Nephron (organoid): ENCODE measurements at regions not wholly inside any gene's neighbourhood (a gene's known extent, or its start where the extent isn't known, plus 50 kb on each side); places are given as distances from the start of the nearest gene placed in this dataset.

Source experiments
- H3K27ac Mint-ChIP-seq, 3 experiments: 2 replicates each; pipeline ENCODE4 v1.8.0; 2020; ENCODE audit warnings: mixed read lengths in 3 of 3, mild to moderate bottlenecking in 2 of 3, moderate library complexity in 1 of 3
- H3K27me3 Mint-ChIP-seq: 2 replicates; pipeline ENCODE4 v1.8.0; 2021; ENCODE audit warnings: low read depth, mild to moderate bottlenecking, moderate library complexity, mixed read lengths
- H3K36me3 Mint-ChIP-seq: 2 replicates; pipeline ENCODE4 v1.8.0; 2020; ENCODE audit warnings: low read depth, mixed read lengths
- H3K4me1 Mint-ChIP-seq: 2 replicates; pipeline ENCODE4 v1.8.0; 2020; ENCODE audit warnings: mixed read lengths
- H3K4me3 Mint-ChIP-seq, 3 experiments: 2 replicates each; pipeline ENCODE4 v1.8.0; 2020; ENCODE audit warnings: mild to moderate bottlenecking in 3 of 3, mixed read lengths in 3 of 3, moderate library complexity in 2 of 3
- H3K9me3 Mint-ChIP-seq: 2 replicates; pipeline ENCODE4 v1.8.0; 2020; ENCODE audit warnings: mixed read lengths
- TF ChIP-seq, protein P1 (sequence below), 3 experiments: fragments of 200-600 bp; sonication (generic); IDR thresholded peaks; one replicate each; pipeline ENCODE4 v1.5.0; 2021; ENCODE audit warnings: antibody characterized with exemption in 3 of 3; ENCODE audit not compliant: unreplicated experiment in 3 of 3

GRCh38 chr1:22328331-22329147, 123.1 kb upstream of the ZBTB40 start:
- no peak overlapping the region for H3K4me3 Mint-ChIP-seq
- no peaks in the 10 kb centered on the region for H3K9me3 Mint-ChIP-seq
- H3K27ac Mint-ChIP-seq, result peak overlapping the region; percentile 82 to 92 (median 87)
- no peaks in the 10 kb centered on the region for H3K36me3 Mint-ChIP-seq
- TF ChIP-seq, protein P1, sequence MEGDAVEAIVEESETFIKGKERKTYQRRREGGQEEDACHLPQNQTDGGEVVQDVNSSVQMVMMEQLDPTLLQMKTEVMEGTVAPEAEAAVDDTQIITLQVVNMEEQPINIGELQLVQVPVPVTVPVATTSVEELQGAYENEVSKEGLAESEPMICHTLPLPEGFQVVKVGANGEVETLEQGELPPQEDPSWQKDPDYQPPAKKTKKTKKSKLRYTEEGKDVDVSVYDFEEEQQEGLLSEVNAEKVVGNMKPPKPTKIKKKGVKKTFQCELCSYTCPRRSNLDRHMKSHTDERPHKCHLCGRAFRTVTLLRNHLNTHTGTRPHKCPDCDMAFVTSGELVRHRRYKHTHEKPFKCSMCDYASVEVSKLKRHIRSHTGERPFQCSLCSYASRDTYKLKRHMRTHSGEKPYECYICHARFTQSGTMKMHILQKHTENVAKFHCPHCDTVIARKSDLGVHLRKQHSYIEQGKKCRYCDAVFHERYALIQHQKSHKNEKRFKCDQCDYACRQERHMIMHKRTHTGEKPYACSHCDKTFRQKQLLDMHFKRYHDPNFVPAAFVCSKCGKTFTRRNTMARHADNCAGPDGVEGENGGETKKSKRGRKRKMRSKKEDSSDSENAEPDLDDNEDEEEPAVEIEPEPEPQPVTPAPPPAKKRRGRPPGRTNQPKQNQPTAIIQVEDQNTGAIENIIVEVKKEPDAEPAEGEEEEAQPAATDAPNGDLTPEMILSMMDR (IDR thresholded peaks at IDR 0.05; ENCODE audit: unreplicated experiment in 3 of 3), result no peak
- peaks cover 79% of the 10 kb centered on the region for H3K4me1 Mint-ChIP-seq
- H3K27me3 Mint-ChIP-seq, result peaks cover 28% of the 10 kb centered on the region

DNA sequence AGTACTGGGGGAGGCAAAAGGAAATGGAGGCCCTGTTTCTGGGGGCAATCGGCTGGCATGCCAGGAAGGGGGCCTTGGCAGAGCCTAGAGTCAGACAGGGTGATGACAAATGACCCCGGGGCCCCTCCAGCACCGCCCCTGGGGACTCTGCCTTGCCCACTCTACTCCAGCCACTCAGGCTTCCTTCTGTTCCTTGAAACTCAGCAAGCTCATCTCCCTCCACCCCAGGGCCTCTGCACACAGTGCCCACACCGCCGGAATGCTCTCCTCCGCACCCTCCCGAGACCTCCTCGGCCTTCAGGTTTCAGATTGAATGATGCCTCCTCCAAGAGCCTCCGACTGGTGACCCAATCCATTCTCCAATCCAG, 122.5 kb upstream of the ZBTB40 start:
- Mint-ChIP-seq H3K4me3 (no peak overlapping the region), H3K4me1 (peaks cover 79% of the 10 kb centered on the region), H3K27me3 (peaks cover 29% of the 10 kb centered on the region), H3K36me3 (no peaks in the 10 kb centered on the region), H3K27ac (peak overlapping the region; percentile 82 to 92 (median 87)), H3K9me3 (no peaks in the 10 kb centered on the region)
- TF ChIP-seq, protein P1 (IDR thresholded peaks at IDR 0.05; ENCODE audit: unreplicated experiment in 3 of 3), result no peak

GRCh38 chr1:22330092-22330759, 121.4 kb upstream of the ZBTB40 start:
- TF ChIP-seq, protein P1 (IDR thresholded peaks at IDR 0.05; ENCODE audit: unreplicated experiment in 3 of 3), result no peak
- Mint-ChIP-seq H3K36me3 (no peaks in the 10 kb centered on the region), H3K4me1 (peaks cover 86% of the 10 kb centered on the region), H3K27me3 (peaks cover 36% of the 10 kb centered on the region), H3K9me3 (no peaks in the 10 kb centered on the region), H3K27ac (peak overlapping the region; percentile 81 to 95 (median 92)), H3K4me3 (peak overlapping the region in 1 of 3 experiments; percentile 36)

GRCh38 chr1:22330760-22331119, 120.9 kb upstream of the ZBTB40 start:
- peaks cover 34% of the 10 kb centered on the region for H3K27me3 Mint-ChIP-seq
- H3K36me3 Mint-ChIP-seq, result no peaks in the 10 kb centered on the region
- TF ChIP-seq, protein P1 (IDR thresholded peaks at IDR 0.05; ENCODE audit: unreplicated experiment in 3 of 3), result no peak
- H3K27ac Mint-ChIP-seq, result peak overlapping the region; percentile 81 to 95 (median 92)
- no peaks in the 10 kb centered on the region for H3K9me3 Mint-ChIP-seq
- H3K4me3 Mint-ChIP-seq, result peak overlapping the region in 1 of 3 experiments; percentile 36
- peaks cover 86% of the 10 kb centered on the region for H3K4me1 Mint-ChIP-seq

GRCh38 chr1:22331618-22332423, 119.8 kb upstream of the ZBTB40 start:
- TF ChIP-seq, protein P1 (IDR thresholded peaks at IDR 0.05; ENCODE audit: unreplicated experiment in 3 of 3), result no peak
- Mint-ChIP-seq H3K4me1 (peaks cover 75% of the 10 kb centered on the region), H3K4me3 (peak overlapping the region in 1 of 3 experiments; percentile 26), H3K27me3 (peaks cover 25% of the 10 kb centered on the region), H3K9me3 (no peaks in the 10 kb centered on the region), H3K36me3 (no peaks in the 10 kb centered on the region), H3K27ac (peak overlapping the region; percentile 76 to 95 (median 92))
